ENCODE measurements at regions not wholly inside any gene's neighbourhood (a gene's known extent, or its start where the extent isn't known, plus 50 kb on each side); places are given as distances from the start of the nearest gene placed in this dataset.

DNA sequence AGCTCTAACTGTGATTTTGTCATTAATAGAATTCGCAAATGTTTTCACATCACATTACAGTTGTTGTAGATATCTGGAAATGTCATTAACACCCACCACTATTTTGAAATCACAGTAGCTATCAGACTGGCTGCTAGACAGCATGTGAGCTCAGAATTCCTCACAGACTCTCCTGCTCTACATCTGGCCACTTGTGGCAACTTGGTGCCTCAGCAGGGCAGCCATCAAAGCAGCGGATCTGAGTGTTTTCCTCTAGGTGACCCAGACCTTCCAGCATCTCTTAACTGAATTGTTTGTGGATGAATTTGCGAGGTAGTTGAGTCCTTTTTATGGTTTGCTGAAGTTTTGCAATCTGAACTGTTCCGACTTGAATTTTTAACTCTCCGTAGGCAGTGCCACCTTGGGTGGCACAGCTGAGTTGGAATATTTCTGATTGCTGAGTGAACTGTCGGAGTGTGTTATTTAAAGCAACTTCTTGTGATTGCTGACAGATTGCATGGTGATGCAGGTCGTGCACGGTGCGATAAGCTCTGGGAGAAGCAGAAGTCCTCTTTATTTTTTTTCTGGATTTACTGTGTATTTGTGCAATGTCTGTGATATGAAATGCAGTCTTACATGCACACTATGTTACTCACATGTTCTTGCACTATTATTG, 114.0 kb upstream of the PLET1 start:
- Histone ChIP-seq H3K4me1 (ENCODE audit: control insufficient read depth in 1 of 2, insufficient read depth in 2 of 2, low read length in 2 of 2) (no peaks in the 10 kb centered on the region), H3K9ac (ENCODE audit: insufficient read depth, low read length, poor library complexity, severe bottlenecking) (no peak overlapping the region), H3K27me3 (ENCODE audit: control insufficient read depth in 2 of 2, insufficient read depth in 2 of 2, low read length in 2 of 2) (no peaks in the 10 kb centered on the region), H2AFZ (ENCODE audit: insufficient read depth, low read depth, low read length, poor library complexity, severe bottlenecking) (no peak overlapping the region), H4K20me1 (ENCODE audit: insufficient read depth, low read length) (no peaks in the 10 kb centered on the region), H3K4me2 (replicated peaks; ENCODE audit: extremely low read depth, low read length, poor library complexity, severe bottlenecking) (no peak overlapping the region), H3K27ac (ENCODE audit: low read depth in 1 of 2, low read length in 2 of 2) (no peak overlapping the region), H3K9me3 (replicated peaks in 1 of 2; ENCODE audit: control insufficient read depth in 1 of 2, insufficient read depth in 1 of 2, low read length in 2 of 2) (no peaks in the 10 kb centered on the region), H3K36me3 (replicated peaks in 1 of 2; ENCODE audit: control insufficient read depth in 1 of 2, insufficient read depth in 2 of 2, low read length in 2 of 2) (no peaks in the 10 kb centered on the region), H3K4me3 (replicated peaks in 1 of 3; ENCODE audit: low read depth in 2 of 3, low read length in 3 of 3) (no peak overlapping the region), H3K79me2 (ENCODE audit: insufficient read depth, low read length) (no peaks in the 10 kb centered on the region)
- Mint-ChIP-seq H3K9me3 (peaks cover 0 to 5% (median 4%) of the 10 kb centered on the region in 7 donors), H3K36me3 (no peaks in the 10 kb centered on the region), H3K4me3 (no peak overlapping the region), H3K4me1 (no peaks in the 10 kb centered on the region), H3K27me3 (ENCODE audit: low read depth in 3 of 3) (peaks cover 0 to 2% (median 0%) of the 10 kb centered on the region in 3 donors), H3K27ac (no peak overlapping the region)
- TF ChIP-seq, protein P1, sequence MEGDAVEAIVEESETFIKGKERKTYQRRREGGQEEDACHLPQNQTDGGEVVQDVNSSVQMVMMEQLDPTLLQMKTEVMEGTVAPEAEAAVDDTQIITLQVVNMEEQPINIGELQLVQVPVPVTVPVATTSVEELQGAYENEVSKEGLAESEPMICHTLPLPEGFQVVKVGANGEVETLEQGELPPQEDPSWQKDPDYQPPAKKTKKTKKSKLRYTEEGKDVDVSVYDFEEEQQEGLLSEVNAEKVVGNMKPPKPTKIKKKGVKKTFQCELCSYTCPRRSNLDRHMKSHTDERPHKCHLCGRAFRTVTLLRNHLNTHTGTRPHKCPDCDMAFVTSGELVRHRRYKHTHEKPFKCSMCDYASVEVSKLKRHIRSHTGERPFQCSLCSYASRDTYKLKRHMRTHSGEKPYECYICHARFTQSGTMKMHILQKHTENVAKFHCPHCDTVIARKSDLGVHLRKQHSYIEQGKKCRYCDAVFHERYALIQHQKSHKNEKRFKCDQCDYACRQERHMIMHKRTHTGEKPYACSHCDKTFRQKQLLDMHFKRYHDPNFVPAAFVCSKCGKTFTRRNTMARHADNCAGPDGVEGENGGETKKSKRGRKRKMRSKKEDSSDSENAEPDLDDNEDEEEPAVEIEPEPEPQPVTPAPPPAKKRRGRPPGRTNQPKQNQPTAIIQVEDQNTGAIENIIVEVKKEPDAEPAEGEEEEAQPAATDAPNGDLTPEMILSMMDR (IDR thresholded peaks at IDR 0.05), result no peak
- no peak for DNase-seq
- intact Hi-C loops (cut with micrococcal nuclease), result no loop called here
- 94% methylated on average over 3 of the region's 9 CpGs for WGBS (ENCODE audit: insufficient coverage)

DNA sequence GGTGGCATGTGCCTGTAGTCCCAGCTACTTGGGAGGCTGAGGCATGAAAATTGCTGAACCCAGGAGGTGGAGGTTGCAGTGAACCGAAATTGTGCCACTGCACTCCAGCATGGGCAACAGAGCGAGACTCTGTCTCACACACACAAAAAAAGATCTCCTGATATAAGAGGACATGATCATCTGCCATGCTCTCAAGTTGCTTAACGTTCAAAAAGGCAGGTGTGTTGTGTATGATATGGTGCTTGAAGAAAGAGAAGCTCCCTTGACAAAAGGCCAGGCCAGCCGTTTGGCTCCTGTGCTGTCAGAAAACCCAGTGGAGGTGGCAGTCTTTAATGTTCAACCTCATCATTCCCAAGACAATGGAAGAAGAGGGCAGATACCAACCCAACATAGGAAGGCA, 117.3 kb upstream of the PLET1 start:
- H3K4me3 Mint-ChIP-seq, result no peak overlapping the region
- H3K36me3 Mint-ChIP-seq, result no peaks in the 10 kb centered on the region
- peaks cover 0 to 2% (median 0%) of the 10 kb centered on the region in 3 donors for H3K27me3 Mint-ChIP-seq (ENCODE audit: low read depth in 3 of 3)
- H2AFZ ChIP-seq (ENCODE audit: insufficient read depth, low read depth, low read length, poor library complexity, severe bottlenecking), result no peak overlapping the region
- H3K4me1 Mint-ChIP-seq, result no peaks in the 10 kb centered on the region
- H3K4me1 ChIP-seq (ENCODE audit: control insufficient read depth in 1 of 2, insufficient read depth in 2 of 2, low read length in 2 of 2), result no peaks in the 10 kb centered on the region
- H3K36me3 ChIP-seq (replicated peaks in 1 of 2; ENCODE audit: control insufficient read depth in 1 of 2, insufficient read depth in 2 of 2, low read length in 2 of 2), result no peaks in the 10 kb centered on the region
- no CpG with 5 or more reads among the region's 4 CpGs for WGBS (ENCODE audit: insufficient coverage)
- H3K4me2 ChIP-seq (replicated peaks; ENCODE audit: extremely low read depth, low read length, poor library complexity, severe bottlenecking), result no peak overlapping the region
- H3K9me3 Mint-ChIP-seq, result peaks cover 0 to under 1% (median 0%) of the 10 kb centered on the region in 7 donors
- intact Hi-C loops (cut with micrococcal nuclease), result no loop called here
- no peak overlapping the region for H3K9ac ChIP-seq (ENCODE audit: insufficient read depth, low read length, poor library complexity, severe bottlenecking)
- H3K27ac ChIP-seq (ENCODE audit: low read depth in 1 of 2, low read length in 2 of 2), result no peak overlapping the region
- no peak for DNase-seq
- no peak overlapping the region for H3K4me3 ChIP-seq (replicated peaks in 1 of 3; ENCODE audit: low read depth in 2 of 3, low read length in 3 of 3)
- no peaks in the 10 kb centered on the region for H3K9me3 ChIP-seq (replicated peaks in 1 of 2; ENCODE audit: control insufficient read depth in 1 of 2, insufficient read depth in 1 of 2, low read length in 2 of 2)
- H3K27me3 ChIP-seq (ENCODE audit: control insufficient read depth in 2 of 2, insufficient read depth in 2 of 2, low read length in 2 of 2), result no peaks in the 10 kb centered on the region
- no peaks in the 10 kb centered on the region for H4K20me1 ChIP-seq (ENCODE audit: insufficient read depth, low read length)
- H3K27ac Mint-ChIP-seq, result no peak overlapping the region
- H3K79me2 ChIP-seq (ENCODE audit: insufficient read depth, low read length), result no peaks in the 10 kb centered on the region
- TF ChIP-seq, protein P1 (IDR thresholded peaks at IDR 0.05), result no peak
